GM13977 (cell line): ENCODE measurements at regions not wholly inside any gene's neighbourhood (a gene's known extent, or its start where the extent isn't known, plus 50 kb on each side); places are given as distances from the start of the nearest gene placed in this dataset.

Experiments used
- DNase-seq: peaks from one replicate; pipeline ENCODE4 v3.0.0; 2012; ENCODE audit warnings: low spot score
- in situ Hi-C: fragments of 300-500 bp; cut with MboI; formaldehyde crosslinking; loops from one replicate; pipeline ENCODE4 v1.12.0; 2022; ENCODE audit warnings: low sequenced_read_pairs, low pct_unique_long_range_greater_than_20kb, mixed read lengths, inconsistent platforms; ENCODE audit not compliant: unreplicated experiment
- TF ChIP-seq, protein P1 (sequence below): IDR thresholded peaks from 2 replicates; pipeline ENCODE4 v1.5.1; 2012; ENCODE audit warnings: mild to moderate bottlenecking, control low read depth; ENCODE audit not compliant: insufficient read depth; ENCODE audit errors: extremely low read depth, missing control alignments

DNA sequence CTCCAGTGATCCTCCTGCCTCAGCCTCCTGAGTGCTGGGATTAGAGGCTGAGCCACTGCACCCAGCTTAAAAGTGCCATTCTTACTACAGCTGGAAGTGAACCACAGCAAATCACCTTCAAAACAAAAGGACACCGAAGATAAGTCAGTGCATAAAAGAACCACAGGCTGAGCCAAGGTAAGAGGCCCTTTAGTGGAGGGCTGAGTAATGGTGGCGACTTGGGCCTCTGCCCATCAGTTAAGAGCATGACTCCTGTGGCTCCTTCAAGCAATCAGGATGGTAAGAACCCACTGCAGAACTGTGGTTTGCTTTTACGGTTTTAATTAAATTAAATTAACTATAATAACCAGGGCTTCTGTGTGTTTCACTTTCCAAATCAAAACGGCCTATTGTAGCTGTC is 75.1 kb downstream of the CTAGE1 start:
- in situ Hi-C loops = no loop called here
- no peak for DNase-seq

DNA sequence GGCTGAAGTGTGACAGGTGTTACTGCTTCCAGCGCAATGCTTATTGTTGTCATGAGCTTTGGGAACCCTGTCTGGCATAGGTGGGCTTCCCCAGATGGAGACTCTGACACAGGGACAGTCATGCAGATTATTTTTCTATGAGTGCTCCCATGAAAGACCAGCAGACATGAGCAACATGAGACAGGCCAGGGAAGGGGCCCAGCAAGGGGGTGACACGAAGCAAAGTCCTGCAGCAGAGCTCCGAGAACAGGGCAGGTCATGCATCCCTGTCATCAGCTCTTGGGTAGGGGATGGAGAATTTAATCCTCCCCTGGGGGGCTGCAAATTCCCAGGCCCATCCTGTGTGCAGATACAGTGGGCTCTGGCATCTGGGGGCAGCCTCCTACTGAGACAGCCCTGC is 77.4 kb downstream of the CTAGE1 start:
- in situ Hi-C loops = no loop called here
- DNase-seq = no peak
- TF ChIP-seq, protein P1, sequence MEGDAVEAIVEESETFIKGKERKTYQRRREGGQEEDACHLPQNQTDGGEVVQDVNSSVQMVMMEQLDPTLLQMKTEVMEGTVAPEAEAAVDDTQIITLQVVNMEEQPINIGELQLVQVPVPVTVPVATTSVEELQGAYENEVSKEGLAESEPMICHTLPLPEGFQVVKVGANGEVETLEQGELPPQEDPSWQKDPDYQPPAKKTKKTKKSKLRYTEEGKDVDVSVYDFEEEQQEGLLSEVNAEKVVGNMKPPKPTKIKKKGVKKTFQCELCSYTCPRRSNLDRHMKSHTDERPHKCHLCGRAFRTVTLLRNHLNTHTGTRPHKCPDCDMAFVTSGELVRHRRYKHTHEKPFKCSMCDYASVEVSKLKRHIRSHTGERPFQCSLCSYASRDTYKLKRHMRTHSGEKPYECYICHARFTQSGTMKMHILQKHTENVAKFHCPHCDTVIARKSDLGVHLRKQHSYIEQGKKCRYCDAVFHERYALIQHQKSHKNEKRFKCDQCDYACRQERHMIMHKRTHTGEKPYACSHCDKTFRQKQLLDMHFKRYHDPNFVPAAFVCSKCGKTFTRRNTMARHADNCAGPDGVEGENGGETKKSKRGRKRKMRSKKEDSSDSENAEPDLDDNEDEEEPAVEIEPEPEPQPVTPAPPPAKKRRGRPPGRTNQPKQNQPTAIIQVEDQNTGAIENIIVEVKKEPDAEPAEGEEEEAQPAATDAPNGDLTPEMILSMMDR = no peak

More for the DNA sequence above, 75.1 kb downstream of the CTAGE1 start:
- TF ChIP-seq, protein P1 = no peak

DNA sequence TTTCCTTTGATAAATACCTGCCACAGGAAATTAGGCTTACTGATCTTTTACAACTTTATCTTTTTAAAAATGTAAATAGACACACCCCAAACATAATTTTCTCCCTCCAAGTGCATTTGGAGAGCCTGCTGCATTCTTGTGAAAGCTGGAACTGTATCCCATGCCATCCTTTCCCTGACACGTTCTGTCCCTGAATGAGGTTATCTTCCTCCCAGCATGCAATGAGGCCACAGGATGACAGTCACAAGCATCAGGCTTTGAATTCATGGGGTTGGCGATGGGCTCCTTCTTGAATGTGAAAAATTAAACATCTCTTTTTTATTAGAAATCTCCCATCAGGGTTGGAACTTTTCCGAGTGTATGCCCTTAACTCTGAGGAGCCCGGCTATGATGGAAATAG is 77.8 kb downstream of the CTAGE1 start:
- DNase-seq = no peak
- in situ Hi-C loops = no loop called here

DNA sequence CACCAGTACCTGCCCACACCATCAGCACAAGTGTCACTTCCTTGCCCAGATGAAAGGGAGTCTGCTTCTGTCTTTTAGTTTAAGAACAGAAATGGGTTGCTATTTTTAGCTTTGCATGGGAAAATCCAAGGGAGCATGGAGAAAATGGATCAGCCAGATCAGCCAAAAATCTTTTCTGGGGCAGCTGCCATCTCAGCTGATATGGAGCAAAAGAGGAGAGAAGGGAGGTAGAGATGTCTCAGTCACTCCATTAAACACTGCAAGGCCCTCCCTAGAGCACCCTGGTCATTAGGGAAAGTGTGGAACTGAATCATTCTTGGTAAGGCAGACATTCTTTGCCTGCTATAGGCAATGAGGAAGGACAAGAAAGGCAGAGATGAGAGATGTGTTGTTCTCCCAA is 79.9 kb downstream of the CTAGE1 start:
- DNase-seq = no peak
- TF ChIP-seq, protein P1 = no peak
- in situ Hi-C loops = no loop called here

More for the DNA sequence above, 77.8 kb downstream of the CTAGE1 start:
- TF ChIP-seq, protein P1 = no peak

DNA sequence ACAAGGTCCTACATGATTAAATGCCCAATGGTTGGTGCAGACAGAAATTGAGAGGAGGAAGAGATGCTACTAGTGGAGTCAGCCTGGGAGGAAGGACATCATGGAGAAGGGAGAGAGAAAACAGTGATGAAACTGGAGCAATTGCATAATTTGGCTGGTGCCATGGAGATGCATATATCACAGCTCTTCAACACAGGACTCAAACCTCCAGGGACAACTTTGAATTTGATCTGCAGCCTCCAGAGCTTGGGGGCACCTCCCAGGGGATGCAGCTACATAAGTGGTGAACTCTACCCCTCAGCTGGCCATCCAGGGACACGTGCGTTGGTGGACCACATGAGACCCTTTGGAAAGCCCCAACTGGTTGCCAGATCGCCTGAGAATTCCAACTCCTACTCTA is 80.4 kb downstream of the CTAGE1 start:
- in situ Hi-C loops = no loop called here

DNA sequence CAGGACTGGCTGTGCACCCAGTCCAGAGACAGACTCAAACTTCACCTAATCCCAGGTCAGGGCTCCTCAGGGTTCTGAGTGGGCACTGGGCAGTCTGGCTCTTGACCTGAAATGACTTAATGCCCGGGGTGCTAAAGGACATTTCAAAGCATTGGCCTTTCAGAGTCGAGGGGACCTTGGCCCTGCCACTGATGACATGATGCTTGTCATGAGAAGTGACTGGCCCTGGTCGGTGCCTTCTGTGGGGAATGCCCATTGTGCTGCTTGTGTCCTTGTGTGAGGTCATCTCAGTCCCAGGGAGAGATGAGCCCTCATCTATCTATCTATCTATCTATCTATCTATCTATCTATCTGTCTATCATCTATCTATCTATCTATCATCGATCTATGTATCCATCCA is 81.3 kb downstream of the CTAGE1 start:
- DNase-seq = no peak
- in situ Hi-C loops = no loop called here
- TF ChIP-seq, protein P1 = no peak

More for the DNA sequence above, 80.4 kb downstream of the CTAGE1 start:
- no peak for DNase-seq
- TF ChIP-seq, protein P1 = no peak

DNA sequence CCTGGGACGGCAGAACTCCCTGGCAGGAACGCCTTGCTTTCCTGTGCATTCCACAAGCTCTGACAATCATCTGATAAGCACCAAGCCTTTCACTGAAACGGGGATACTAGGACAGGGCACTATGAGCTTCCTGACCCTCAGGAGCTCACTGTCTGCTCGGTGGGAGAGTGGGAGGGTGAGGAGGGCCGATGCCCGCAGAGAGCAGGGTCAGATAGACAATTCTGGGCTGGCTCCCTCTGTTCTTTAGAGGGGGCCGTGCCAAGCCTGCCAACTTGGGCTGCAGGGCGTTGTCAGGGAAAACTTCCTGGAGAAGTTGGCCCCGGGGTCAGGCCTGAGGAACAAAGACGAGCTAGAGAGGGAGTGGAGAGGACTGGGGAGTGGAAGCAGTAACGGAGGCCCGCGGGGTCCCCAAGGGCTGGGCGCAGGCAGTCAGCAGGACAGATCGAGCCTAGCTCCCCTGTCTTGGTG is 82.0 kb downstream of the CTAGE1 start:
- in situ Hi-C loops = no loop called here
- DNase-seq = no peak
- TF ChIP-seq, protein P1 = no peak
